Activated CD8-positive, alpha-beta memory T cell treated with anti-CD3 and anti-CD28 coated beads for 48 hours (primary cell): ENCODE measurements at regions not wholly inside any gene's neighbourhood (a gene's known extent, or its start where the extent isn't known, plus 50 kb on each side); places are given as distances from the start of the nearest gene placed in this dataset.

Experiments used
- DNase-seq, 3 experiments: peaks; one replicate each; pipeline ENCODE4 v3.0.0-alpha.2; 2020; ENCODE audit warnings: low read depth in 2 of 3, low spot score in 2 of 3

GRCh38 chr3:44048196-44048924 lies 193.3 kb upstream of the TOPAZ1 start:
- DNase-seq = no peak

- no peak for DNase-seq
These were observed 192.7 kb upstream of the TOPAZ1 start for GRCh38 chr3:44048949-44049348.

DNA sequence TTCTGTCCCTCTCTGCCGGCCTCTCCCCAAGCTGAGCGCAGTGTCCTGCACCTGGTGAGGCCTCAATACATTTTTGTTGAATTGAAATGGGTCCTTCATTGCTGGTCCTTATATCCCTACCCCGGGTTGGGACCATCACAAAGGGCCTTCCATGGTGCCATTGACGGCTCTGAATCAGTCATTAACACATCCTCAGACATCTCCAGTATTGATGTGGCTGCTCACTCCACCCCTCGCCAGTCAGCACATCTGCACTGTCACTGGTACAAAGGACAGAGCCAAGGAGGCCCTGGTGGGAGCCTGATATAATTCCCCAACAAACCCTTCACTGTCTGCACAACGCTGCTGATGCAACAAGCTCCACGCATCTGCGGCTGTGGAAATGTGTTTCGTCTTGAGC lies 191.6 kb upstream of the TOPAZ1 start:
- DNase-seq = no peak

GRCh38 chr3:44050867-44051266 lies 190.8 kb upstream of the TOPAZ1 start:
- no peak for DNase-seq

DNA sequence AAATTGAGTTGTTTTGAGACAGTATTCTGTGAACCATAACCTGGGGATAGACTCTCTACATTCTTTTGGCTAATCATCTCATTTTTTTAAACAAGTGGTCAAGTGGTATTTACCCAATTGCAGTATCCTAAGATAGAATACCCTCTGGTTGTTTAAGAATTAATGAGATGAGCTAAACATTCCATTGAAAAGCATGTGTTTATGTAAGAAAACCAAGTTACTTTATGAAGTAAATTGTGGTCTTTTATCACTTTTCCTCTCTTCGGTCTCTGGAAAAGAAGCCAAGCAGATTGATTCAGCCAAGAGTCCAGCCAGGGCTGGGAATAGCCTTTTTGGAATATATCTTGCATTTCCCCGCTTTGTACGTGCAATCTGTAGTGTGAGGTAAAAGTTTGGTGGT lies 185.7 kb upstream of the TOPAZ1 start:
- DNase-seq = no peak

- DNase-seq = no peak
These were observed 185.0 kb upstream of the TOPAZ1 start for GRCh38 chr3:44056446-44057240.

GRCh38 chr3:44058022-44058867 lies 183.4 kb upstream of the TOPAZ1 start:
- DNase-seq = peak in 2 of 3 experiments; percentile 1 to 3

DNA sequence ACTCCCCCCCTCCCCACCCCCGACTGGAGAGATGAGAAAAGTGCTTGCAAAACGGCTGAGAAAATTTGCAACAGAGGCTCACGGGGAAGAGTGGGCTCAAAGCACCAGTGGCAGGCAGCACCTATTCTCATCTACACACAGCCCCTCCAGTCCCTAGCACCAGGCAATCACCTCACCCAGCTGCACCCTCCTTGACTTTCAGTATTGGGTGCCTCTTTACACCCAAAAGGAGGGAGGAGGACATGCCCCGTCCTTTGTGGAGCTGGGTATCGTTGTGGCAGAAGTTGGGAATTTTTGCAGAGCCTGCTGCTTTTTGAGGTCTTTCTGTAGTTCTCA lies 182.8 kb upstream of the TOPAZ1 start:
- no peak for DNase-seq

DNA sequence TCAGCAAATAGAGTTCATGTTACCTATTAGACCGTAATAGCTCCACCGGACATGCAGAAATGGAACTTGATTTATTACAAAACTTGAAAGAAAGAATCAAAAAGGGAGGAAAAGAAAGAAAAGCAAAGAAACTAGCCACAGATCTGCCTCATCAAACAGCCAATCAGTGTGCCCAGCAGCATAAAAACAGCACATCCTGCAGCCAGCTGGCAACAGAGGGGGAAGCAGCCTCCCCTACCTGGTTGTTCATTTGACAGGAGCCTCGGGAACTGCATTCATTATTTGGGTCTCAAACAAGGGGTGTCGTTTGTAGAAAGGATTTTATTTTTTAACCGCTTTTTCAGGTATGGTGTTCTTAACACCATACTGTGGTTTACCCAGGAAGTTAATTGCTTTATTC lies 181.5 kb upstream of the TOPAZ1 start:
- no peak for DNase-seq

- DNase-seq = no peak
These were observed 180.4 kb upstream of the TOPAZ1 start for GRCh38 chr3:44061268-44061667.

- DNase-seq = no peak
These were observed 179.7 kb upstream of the TOPAZ1 start for GRCh38 chr3:44061961-44062360.

DNA sequence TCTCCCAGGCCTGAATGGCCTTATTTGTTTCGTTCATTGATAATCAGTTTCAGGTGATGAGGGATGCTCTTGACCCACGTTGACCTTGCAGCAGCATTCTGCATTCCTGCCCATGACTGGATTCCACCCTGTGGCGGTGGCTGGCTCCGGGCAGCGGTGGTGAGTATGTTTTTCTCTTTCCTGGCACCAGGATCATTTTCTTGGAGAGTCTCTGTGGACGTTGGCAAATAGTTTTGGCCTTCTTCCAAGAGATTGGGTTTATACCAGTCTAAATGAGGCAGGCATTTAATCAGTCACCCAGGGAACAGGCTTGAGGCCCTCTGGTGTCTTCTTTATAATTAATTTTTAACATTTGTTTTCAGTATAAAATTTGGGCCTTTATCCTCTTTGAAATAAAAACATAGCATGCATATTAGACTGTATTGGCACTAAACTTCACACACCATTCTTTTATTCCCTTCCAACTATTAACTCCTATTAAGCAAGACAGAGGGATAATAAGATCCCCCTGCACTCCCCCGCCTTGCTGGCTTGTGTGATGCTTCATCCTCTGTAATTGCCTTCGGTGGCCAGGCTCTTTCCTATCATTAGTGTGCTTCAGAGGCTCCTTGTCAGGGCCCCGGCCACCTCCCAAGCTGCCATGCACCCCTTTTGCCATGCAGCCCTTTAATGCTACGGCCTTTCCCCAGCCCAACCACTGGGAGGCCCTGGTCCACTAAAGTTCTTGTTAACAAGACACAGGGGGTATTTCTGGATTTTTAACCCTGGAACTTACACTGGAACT lies 176.2 kb upstream of the TOPAZ1 start:
- no peak for DNase-seq

DNA sequence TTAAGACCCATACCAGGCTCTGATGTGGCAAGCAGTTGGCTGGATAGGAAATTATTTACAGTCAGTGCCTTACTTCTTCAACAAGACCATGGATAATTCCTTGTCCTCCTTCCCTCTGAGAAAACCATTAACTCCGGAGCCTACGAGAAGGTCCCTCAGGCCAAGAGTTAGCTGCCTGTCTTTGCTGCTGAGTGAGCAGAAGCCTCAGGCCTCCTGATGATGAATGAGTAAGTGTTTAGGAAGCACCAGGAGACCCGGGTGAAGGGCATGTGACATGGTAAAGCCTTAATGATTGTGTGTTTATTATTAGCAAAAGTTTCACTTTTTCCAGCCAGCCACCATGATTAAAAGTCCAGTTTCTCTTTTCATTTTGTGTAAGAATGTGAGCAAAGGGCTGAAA lies 174.9 kb upstream of the TOPAZ1 start:
- DNase-seq = no peak

DNA sequence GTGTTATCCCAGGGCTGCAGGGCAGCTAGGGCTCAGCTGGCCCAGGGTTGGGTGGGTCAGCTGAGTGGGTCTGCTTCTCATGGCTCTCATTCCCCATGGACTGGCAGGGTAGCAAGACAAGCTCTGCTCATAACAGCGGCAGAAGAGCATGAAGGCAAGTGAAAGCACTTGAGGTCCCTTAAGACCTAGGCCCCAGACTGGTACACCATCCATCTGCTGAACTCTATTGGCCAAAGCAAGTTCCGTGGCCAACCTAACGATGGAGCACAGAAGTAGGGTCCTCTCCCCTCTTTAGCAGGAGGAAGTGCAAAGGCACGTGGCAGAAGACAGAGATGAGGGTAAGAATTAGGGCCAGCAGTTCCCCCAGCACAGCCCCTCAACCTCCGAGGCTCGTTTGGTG lies 174.3 kb upstream of the TOPAZ1 start:
- DNase-seq = no peak

GRCh38 chr3:44068753-44069152 lies 172.9 kb upstream of the TOPAZ1 start:
- no peak for DNase-seq

DNA sequence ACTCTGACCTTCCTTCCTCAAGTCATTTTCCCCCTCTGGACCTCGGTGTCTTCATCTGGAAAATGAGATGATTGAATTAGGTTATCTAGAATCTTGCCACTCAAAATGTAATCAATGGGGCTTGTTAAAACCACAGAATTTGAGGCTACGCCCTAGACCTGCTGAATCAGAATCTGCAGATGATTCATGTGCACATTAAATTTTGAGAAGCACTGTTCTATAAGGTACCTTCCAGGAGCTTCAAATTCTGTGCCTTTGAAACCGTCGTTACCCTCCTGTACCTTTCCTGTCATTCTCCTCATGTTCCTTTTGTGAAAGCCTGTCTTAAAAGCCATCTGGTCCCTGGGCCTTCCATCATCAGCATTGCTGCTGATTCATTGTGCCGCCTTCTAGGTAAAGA lies 172.4 kb upstream of the TOPAZ1 start:
- DNase-seq = no peak

DNA sequence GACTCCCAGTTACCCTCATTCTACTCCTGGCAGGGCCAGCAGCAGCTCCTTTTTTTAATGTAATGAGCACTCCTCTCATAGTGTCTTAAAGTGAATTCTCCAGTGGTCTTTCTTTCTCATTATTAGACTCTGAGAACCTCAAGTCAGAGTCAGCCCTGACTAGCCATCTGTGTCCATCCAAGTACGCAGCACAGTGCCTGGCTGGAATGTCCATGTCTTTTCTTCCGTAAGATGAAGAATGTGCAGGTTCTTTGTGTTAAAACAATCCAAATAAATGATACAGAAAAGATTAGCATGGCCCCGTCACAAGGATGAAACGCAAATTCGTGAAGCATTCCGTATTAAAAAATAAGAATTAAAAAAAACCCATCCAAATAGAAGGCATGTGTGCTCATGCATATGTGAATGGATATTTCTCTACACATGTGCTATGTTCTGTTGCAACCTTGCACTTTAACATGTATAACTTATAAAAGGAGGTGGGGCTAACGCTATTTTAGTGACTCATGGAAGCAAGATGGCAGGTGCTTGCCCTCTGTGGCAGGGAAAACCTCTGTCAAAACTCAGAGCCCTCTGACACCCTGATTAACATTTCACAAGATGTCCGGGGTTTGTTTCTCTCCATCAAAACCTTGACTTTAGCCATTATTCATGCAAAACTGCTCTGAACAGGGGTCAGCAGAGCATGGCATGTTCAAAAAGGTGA lies 170.7 kb upstream of the TOPAZ1 start:
- no peak for DNase-seq

GRCh38 chr3:44072601-44073540 lies 168.8 kb upstream of the TOPAZ1 start:
- no peak for DNase-seq

- DNase-seq = no peak
These were observed 167.5 kb upstream of the TOPAZ1 start for GRCh38 chr3:44074181-44074580.
